Islet of Langerhans (tissue), 1 donor: ENCODE measurements at regions not wholly inside any gene's neighbourhood (a gene's known extent, or its start where the extent isn't known, plus 50 kb on each side); places are given as distances from the start of the nearest gene placed in this dataset.

Experiments
- FAIRE-seq: peaks from one replicate; lab custom pipeline; 2011; peaks lifted over from hg19 to GRCh38; lab: Jason Lieb, UNC

- no peak for FAIRE-seq
Measured at GRCh38 chr13:76210262-76210661, 574.1 kb downstream of the LMO7 start.

- FAIRE-seq, result no peak
Measured at GRCh38 chr13:76198568-76199163, 562.5 kb downstream of the LMO7 start.

GRCh38 chr13:76189882-76190519, 553.9 kb downstream of the LMO7 start:
- FAIRE-seq, result no peak

GRCh38 chr13:76175961-76176725, 540.0 kb downstream of the LMO7 start:
- FAIRE-seq, result no peak

- no peak for FAIRE-seq
Measured at GRCh38 chr13:76168661-76169060, 532.5 kb downstream of the LMO7 start.

GRCh38 chr13:76164290-76164689, 528.2 kb downstream of the LMO7 start:
- no peak for FAIRE-seq

- FAIRE-seq, result no peak
Measured at GRCh38 chr13:76163761-76164160, 527.6 kb downstream of the LMO7 start.

GRCh38 chr13:76160961-76161925, 525.1 kb downstream of the LMO7 start:
- no peak for FAIRE-seq

GRCh38 chr13:76160506-76160905, 524.4 kb downstream of the LMO7 start:
- FAIRE-seq, result no peak

GRCh38 chr13:76157926-76158325, 521.8 kb downstream of the LMO7 start:
- no peak for FAIRE-seq

- no peak for FAIRE-seq
Measured at GRCh38 chr13:76153239-76153638, 517.1 kb downstream of the LMO7 start.

GRCh38 chr13:76148926-76149325, 512.8 kb downstream of the LMO7 start:
- no peak for FAIRE-seq

GRCh38 chr13:76148374-76148773, 512.2 kb downstream of the LMO7 start:
- FAIRE-seq, result no peak

- FAIRE-seq, result no peak
Measured at GRCh38 chr13:76132532-76132931, 496.4 kb downstream of the LMO7 start.

- FAIRE-seq, result no peak
Measured at GRCh38 chr13:76131551-76131950, 495.4 kb downstream of the LMO7 start.

GRCh38 chr13:76129305-76130000, 493.3 kb downstream of the LMO7 start:
- no peak for FAIRE-seq

- FAIRE-seq, result no peak
Measured at GRCh38 chr13:76127922-76128321, 491.8 kb downstream of the LMO7 start.

GRCh38 chr13:76123548-76123947, 487.4 kb downstream of the LMO7 start:
- no peak for FAIRE-seq

- FAIRE-seq, result no peak
Measured at GRCh38 chr13:76116751-76117360, 480.7 kb downstream of the LMO7 start.

- FAIRE-seq, result no peak
Measured at GRCh38 chr13:76106763-76107162, 470.6 kb downstream of the LMO7 start.

- FAIRE-seq, result no peak
Measured at GRCh38 chr13:76094645-76095044, 458.5 kb downstream of the LMO7 start.
